HG02798 (cell line): ENCODE measurements at regions not wholly inside any gene's neighbourhood (a gene's known extent, or its start where the extent isn't known, plus 50 kb on each side); places are given as distances from the start of the nearest gene placed in this dataset.
"Not testable (repeated sequence)": the region's sequence is repeated elsewhere in the genome, so short reads cannot be mapped to it uniquely, and the experiment has no call there.

Experiments used
- ATAC-seq: cut with Tn5 transposase; IDR thresholded peaks from one replicate; pipeline ENCODE4 v1.9.1; 2021; ENCODE audit warnings: mild to moderate bottlenecking; ENCODE audit not compliant: unreplicated experiment, poor library complexity

- no peak for ATAC-seq
Observed at GRCh38 chr4:177494791-177495190, 52.6 kb upstream of the AGA start.

GRCh38 chr4:177495626-177496025 lies 53.4 kb upstream of the AGA start:
- ATAC-seq: not testable (repeated sequence)

- ATAC-seq: no peak
Observed at GRCh38 chr4:177499537-177499936, 57.3 kb upstream of the AGA start.

- ATAC-seq: no peak
Observed at GRCh38 chr4:177505171-177505615, 63.0 kb upstream of the AGA start.

- ATAC-seq: no peak
Observed at GRCh38 chr4:177508662-177509061, 66.4 kb upstream of the AGA start.

GRCh38 chr4:177509226-177509745 lies 67.0 kb upstream of the AGA start:
- no peak for ATAC-seq

- no peak for ATAC-seq
Observed at GRCh38 chr4:177511611-177512010, 69.4 kb upstream of the AGA start.

GRCh38 chr4:177512646-177513045 lies 70.4 kb upstream of the AGA start:
- ATAC-seq: no peak

- no peak for ATAC-seq
Observed at GRCh38 chr4:177517862-177518261, 75.6 kb upstream of the AGA start.

GRCh38 chr4:177519481-177520260 lies 77.4 kb upstream of the AGA start:
- ATAC-seq: no peak

GRCh38 chr4:177528620-177529019 lies 86.4 kb upstream of the AGA start:
- ATAC-seq: no peak

- no peak for ATAC-seq
Observed at GRCh38 chr4:177530561-177530960, 88.3 kb upstream of the AGA start.

GRCh38 chr4:177532358-177532757 lies 90.1 kb upstream of the AGA start:
- no peak for ATAC-seq

- not testable (repeated sequence) for ATAC-seq
Observed at GRCh38 chr4:177534841-177535240, 92.6 kb upstream of the AGA start.

- ATAC-seq: no peak
Observed at GRCh38 chr4:177546745-177547144, 104.5 kb upstream of the AGA start.

GRCh38 chr4:177547985-177548384 lies 105.7 kb upstream of the AGA start:
- ATAC-seq: no peak

GRCh38 chr4:177555007-177555574 lies 112.9 kb upstream of the AGA start:
- peak; percentile 54 for ATAC-seq

GRCh38 chr4:177557416-177557815 lies 115.2 kb upstream of the AGA start:
- ATAC-seq: no peak

- no peak for ATAC-seq
Observed at GRCh38 chr4:177558995-177559394, 116.8 kb upstream of the AGA start.

- ATAC-seq: no peak
Observed at GRCh38 chr4:177562163-177562562, 119.9 kb upstream of the AGA start.

GRCh38 chr4:177562859-177563258 lies 120.6 kb upstream of the AGA start:
- ATAC-seq: no peak

- no peak for ATAC-seq
Observed at GRCh38 chr4:177566691-177567090, 124.5 kb upstream of the AGA start.
